HEK293 (cell line): ENCODE measurements at regions not wholly inside any gene's neighbourhood (a gene's known extent, or its start where the extent isn't known, plus 50 kb on each side); places are given as distances from the start of the nearest gene placed in this dataset.

Experiments
- CTCF ChIA-PET: fragments of 350-600 bp; formaldehyde crosslinking; extraction: SDS; loops from one replicate; lab custom pipeline; 2021; ENCODE audit warnings: antibody characterized with exemption; lab: Yijun Ruan, JAX
- POLR2A ChIA-PET: fragments of 300-600 bp; formaldehyde crosslinking; extraction: SDS; loops from one replicate; lab custom pipeline; 2020; ENCODE audit warnings: antibody characterized with exemption, inconsistent platforms; lab: Yijun Ruan, JAX
- H3K27ac ChIP-seq: fragments of 200-500 bp; sonication (Bioruptor generic); 2 replicates; pipeline ENCODE4 v1.5.1; 2014; ENCODE audit warnings: low read depth, low read length, control low read depth, inconsistent platforms; ENCODE audit errors: extremely low read depth
- H3K36me3 ChIP-seq, 2 experiments: fragments of 200-500 bp in 1 of 2; sonication (Bioruptor generic) in 1 of 2; 1 replicate in 1 of 2; 2 replicates in 1 of 2; pipeline ENCODE4 v1.5.1; 2014 to 2017; ENCODE audit warnings: inconsistent platforms in 2 of 2, low read length in 2 of 2; ENCODE audit not compliant: control insufficient read depth in 2 of 2, insufficient read depth in 1 of 2
- H3K4me1 ChIP-seq: fragments of 200-500 bp; sonication (Bioruptor generic); 2 replicates; pipeline ENCODE4 v1.5.1; 2014; ENCODE audit warnings: mild to moderate bottlenecking, low read length, inconsistent platforms; ENCODE audit not compliant: control insufficient read depth, insufficient read depth
- H3K4me3 ChIP-seq: 2 replicates; pipeline ENCODE4 v1.5.1; 2011; ENCODE audit warnings: low read depth, mild to moderate bottlenecking, control low read depth, low read length, moderate library complexity
- H3K9me3 ChIP-seq: fragments of 200-500 bp; sonication (Bioruptor generic); 2 replicates; pipeline ENCODE4 v1.5.1; 2014; ENCODE audit warnings: low read depth, low read length, inconsistent platforms; ENCODE audit not compliant: control insufficient read depth, insufficient read depth
- AEBP2 ChIP-seq: fragments of 450-650 bp; formaldehyde crosslinking; IDR thresholded peaks from 2 replicates; pipeline ENCODE4 v1.5.1; 2016; ENCODE audit warnings: missing biosample characterization, missing genetic modification characterization, borderline replicate concordance
- BCL6B ChIP-seq: fragments of 450-650 bp; formaldehyde crosslinking; IDR thresholded peaks from 2 replicates; pipeline ENCODE4 v1.5.1; 2017; ENCODE audit warnings: missing biosample characterization, missing genetic modification characterization
- CTCF ChIP-seq: fragments of 450-650 bp; formaldehyde crosslinking; IDR thresholded peaks from 2 replicates; pipeline ENCODE4 v1.5.1; 2016; ENCODE audit warnings: missing biosample characterization, missing genetic modification characterization
- PRDM6 ChIP-seq: fragments of 450-650 bp; formaldehyde crosslinking; IDR thresholded peaks from 2 replicates; pipeline ENCODE4 v1.5.1; 2017; ENCODE audit warnings: missing biosample characterization, missing genetic modification characterization
- RBAK ChIP-seq: fragments of 450-650 bp; formaldehyde crosslinking; IDR thresholded peaks from 2 replicates; pipeline ENCODE4 v1.5.1; 2016; ENCODE audit warnings: missing biosample characterization, missing genetic modification characterization
- REPIN1 ChIP-seq: fragments of 450-650 bp; formaldehyde crosslinking; IDR thresholded peaks from 2 replicates; pipeline ENCODE4 v1.5.1; 2017; ENCODE audit warnings: missing biosample characterization, missing genetic modification characterization, low read depth
- ZFP3 ChIP-seq: fragments of 450-650 bp; formaldehyde crosslinking; IDR thresholded peaks from 2 replicates; pipeline ENCODE4 v1.5.1; 2016; ENCODE audit warnings: low read depth, missing biosample characterization, missing genetic modification characterization
- ZNF174 ChIP-seq: fragments of 450-650 bp; formaldehyde crosslinking; IDR thresholded peaks from 2 replicates; pipeline ENCODE4 v1.5.0; 2017; ENCODE audit warnings: missing biosample characterization, mild to moderate bottlenecking, missing genetic modification characterization
- ZNF23 ChIP-seq: fragments of 450-650 bp; formaldehyde crosslinking; IDR thresholded peaks from 2 replicates; pipeline ENCODE4 v1.5.1; 2016; ENCODE audit warnings: missing biosample characterization, missing genetic modification characterization, borderline replicate concordance
- ZNF266 ChIP-seq: fragments of 450-650 bp; formaldehyde crosslinking; IDR thresholded peaks from 2 replicates; pipeline ENCODE4 v1.5.1; 2016; ENCODE audit warnings: missing biosample characterization, missing genetic modification characterization, low read depth
- ZNF280C ChIP-seq: fragments of 450-650 bp; formaldehyde crosslinking; IDR thresholded peaks from 2 replicates; pipeline ENCODE4 v1.5.1; 2016; ENCODE audit warnings: missing biosample characterization, missing genetic modification characterization
- ZNF302 ChIP-seq: fragments of 450-650 bp; formaldehyde crosslinking; IDR thresholded peaks from 2 replicates; pipeline ENCODE4 v1.5.1; 2016; ENCODE audit warnings: missing biosample characterization, missing genetic modification characterization, low read depth
- ZNF426 ChIP-seq: fragments of 450-650 bp; formaldehyde crosslinking; IDR thresholded peaks from 2 replicates; pipeline ENCODE4 v1.5.1; 2017; ENCODE audit warnings: missing biosample characterization, missing genetic modification characterization, mild to moderate bottlenecking, inconsistent platforms, moderate library complexity
- ZNF518A ChIP-seq: fragments of 450-650 bp; formaldehyde crosslinking; conservative IDR thresholded peaks from 2 replicates; pipeline ENCODE4 v1.5.1; 2016; ENCODE audit warnings: low read depth, missing biosample characterization, missing genetic modification characterization
- ZNF529 ChIP-seq: fragments of 450-650 bp; formaldehyde crosslinking; IDR thresholded peaks from 2 replicates; pipeline ENCODE4 v1.5.1; 2017; ENCODE audit warnings: missing genetic modification characterization, missing biosample characterization; ENCODE audit not compliant: insufficient replicate concordance
- ZNF560 ChIP-seq: fragments of 450-650 bp; formaldehyde crosslinking; IDR thresholded peaks from 2 replicates; pipeline ENCODE4 v1.5.1; 2017; ENCODE audit warnings: missing biosample characterization, missing genetic modification characterization, borderline replicate concordance
- ZNF561 ChIP-seq: fragments of 450-650 bp; IDR thresholded peaks from 2 replicates; pipeline ENCODE4 v1.5.1; 2018; ENCODE audit warnings: missing biosample characterization, missing genetic modification characterization, borderline replicate concordance
- ZNF658 ChIP-seq: fragments of 450-650 bp; formaldehyde crosslinking; IDR thresholded peaks from 2 replicates; pipeline ENCODE4; 2016; ENCODE audit warnings: missing biosample characterization, missing genetic modification characterization
- ZNF785 ChIP-seq: fragments of 450-650 bp; formaldehyde crosslinking; IDR thresholded peaks from 2 replicates; pipeline ENCODE4 v1.5.1; 2016; ENCODE audit warnings: missing biosample characterization, missing genetic modification characterization
- ZNF843 ChIP-seq: fragments of 450-650 bp; formaldehyde crosslinking; IDR thresholded peaks from 2 replicates; pipeline ENCODE4 v1.5.1; 2016; ENCODE audit warnings: missing biosample characterization, missing genetic modification characterization
- ZSCAN4 ChIP-seq: fragments of 450-650 bp; formaldehyde crosslinking; IDR thresholded peaks from 2 replicates; pipeline ENCODE4 v1.5.1; 2017; ENCODE audit warnings: missing biosample characterization, missing genetic modification characterization
- ZXDB ChIP-seq: fragments of 450-650 bp; formaldehyde crosslinking; IDR thresholded peaks from 2 replicates; pipeline ENCODE4 v1.5.1; 2016; ENCODE audit warnings: missing biosample characterization, missing genetic modification characterization

GRCh38 chr5:166959766-166960165 is 1331.7 kb upstream of the WWC1 start (continued):
- TF ChIP-seq AEBP2 (tag by site-specific recombination) (no peak), PRDM6 (tag by site-specific recombination) (no peak), ZNF174 (tag by site-specific recombination) (no peak), CTCF (tag by site-specific recombination) (no peak)

- Histone ChIP-seq H3K4me1 (no peaks in the 10 kb centered on the region), H3K36me3 (no peaks in the 10 kb centered on the region), H3K9me3 (no peaks in the 10 kb centered on the region), H3K27ac (no peak overlapping the region), H3K4me3 (no peak overlapping the region)
- ChIA-PET POLR2A (no interaction called here), CTCF (no interaction called here)
- no peak for TF ChIP-seq ZNF561 (tag by site-specific recombination)
- TF ChIP-seq ZNF266 (tag by site-specific recombination) = no peak
- no peak for TF ChIP-seq ZNF529 (tag by site-specific recombination)
- no peak for TF ChIP-seq RBAK (tag by site-specific recombination)
- TF ChIP-seq ZNF23 (tag by site-specific recombination) = no peak
- no peak for TF ChIP-seq ZNF302
- no peak for TF ChIP-seq ZXDB
- no peak for TF ChIP-seq ZNF785
- TF ChIP-seq ZNF518A (tag by site-specific recombination) = no peak
- TF ChIP-seq REPIN1 (tag by site-specific recombination) = no peak
- TF ChIP-seq ZSCAN4 (tag by site-specific recombination) = no peak
- no peak for TF ChIP-seq ZNF280C (tag by site-specific recombination)
- TF ChIP-seq ZNF560 (tag by site-specific recombination) = no peak
- no peak for TF ChIP-seq ZFP3 (tag by site-specific recombination)
- no peak for TF ChIP-seq ZNF426
- TF ChIP-seq ZNF658 (tag by site-specific recombination) = no peak
- no peak for TF ChIP-seq BCL6B (tag by site-specific recombination)
- no peak for TF ChIP-seq ZNF843 (tag by site-specific recombination)
Measured at GRCh38 chr5:166961028-166961427, 1330.4 kb upstream of the WWC1 start.
